ENCODE measurements at regions not wholly inside any gene's neighbourhood (a gene's known extent, or its start where the extent isn't known, plus 50 kb on each side); places are given as distances from the start of the nearest gene placed in this dataset.

DNA sequence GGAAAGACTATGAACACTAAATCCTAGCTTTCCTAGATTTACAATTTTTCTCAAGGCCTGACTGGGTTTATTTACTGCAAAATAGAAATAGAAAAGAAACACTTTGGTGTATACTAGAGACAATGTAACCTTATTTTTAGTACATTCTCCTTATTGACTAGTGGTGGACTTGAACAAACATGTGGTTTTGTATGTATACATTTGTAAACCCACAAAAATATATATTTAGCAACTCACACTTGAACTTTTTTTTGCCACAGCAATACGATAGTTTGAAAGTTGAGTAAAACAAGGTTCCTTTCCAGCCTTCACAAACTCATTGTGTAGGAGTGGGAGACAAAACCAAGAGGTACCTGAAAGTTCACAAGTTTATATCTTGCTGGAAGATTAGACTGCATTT is 1633.4 kb upstream of the LRRTM1 start:
- TF ChIP-seq, protein P1, sequence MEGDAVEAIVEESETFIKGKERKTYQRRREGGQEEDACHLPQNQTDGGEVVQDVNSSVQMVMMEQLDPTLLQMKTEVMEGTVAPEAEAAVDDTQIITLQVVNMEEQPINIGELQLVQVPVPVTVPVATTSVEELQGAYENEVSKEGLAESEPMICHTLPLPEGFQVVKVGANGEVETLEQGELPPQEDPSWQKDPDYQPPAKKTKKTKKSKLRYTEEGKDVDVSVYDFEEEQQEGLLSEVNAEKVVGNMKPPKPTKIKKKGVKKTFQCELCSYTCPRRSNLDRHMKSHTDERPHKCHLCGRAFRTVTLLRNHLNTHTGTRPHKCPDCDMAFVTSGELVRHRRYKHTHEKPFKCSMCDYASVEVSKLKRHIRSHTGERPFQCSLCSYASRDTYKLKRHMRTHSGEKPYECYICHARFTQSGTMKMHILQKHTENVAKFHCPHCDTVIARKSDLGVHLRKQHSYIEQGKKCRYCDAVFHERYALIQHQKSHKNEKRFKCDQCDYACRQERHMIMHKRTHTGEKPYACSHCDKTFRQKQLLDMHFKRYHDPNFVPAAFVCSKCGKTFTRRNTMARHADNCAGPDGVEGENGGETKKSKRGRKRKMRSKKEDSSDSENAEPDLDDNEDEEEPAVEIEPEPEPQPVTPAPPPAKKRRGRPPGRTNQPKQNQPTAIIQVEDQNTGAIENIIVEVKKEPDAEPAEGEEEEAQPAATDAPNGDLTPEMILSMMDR (IDR thresholded peaks at IDR 0.05; ENCODE audit: low read length) = no peak
- no peak for TF ChIP-seq EZH2 (IDR thresholded peaks at IDR 0.05; ENCODE audit: borderline replicate concordance, low read length)
